ENCODE measurements at regions not wholly inside any gene's neighbourhood (a gene's known extent, or its start where the extent isn't known, plus 50 kb on each side); places are given as distances from the start of the nearest gene placed in this dataset.

GRCh38 chrX:36847496-36847895, 160.7 kb upstream of the FAM47C start:
- DNase-seq = no peak
- Mint-ChIP-seq H3K4me1 (ENCODE audit: low read depth, unreplicated experiment) (no peaks in the 10 kb centered on the region), H3K36me3 (ENCODE audit: insufficient read depth, unreplicated experiment) (no peaks in the 10 kb centered on the region), H3K27me3 (ENCODE audit: unreplicated experiment) (no peaks in the 10 kb centered on the region), H3K9me3 (ENCODE audit: low read depth, unreplicated experiment) (no peaks in the 10 kb centered on the region), H3K27ac (ENCODE audit: unreplicated experiment) (no peak overlapping the region), H3K4me3 (ENCODE audit: low read depth, unreplicated experiment) (no peak overlapping the region)
- BruUV-seq (replicated peaks) = no TSS peak
- TF ChIP-seq CTCF (IDR thresholded peaks at IDR 0.05; ENCODE audit: unreplicated experiment) = no peak
- CTCF ChIA-PET = no interaction called here
- intact Hi-C loops (cut with micrococcal nuclease; ENCODE audit: unreplicated experiment) = no loop called here

GRCh38 chrX:36849407-36849806, 158.8 kb upstream of the FAM47C start:
- H3K27me3 Mint-ChIP-seq (ENCODE audit: unreplicated experiment) = no peaks in the 10 kb centered on the region
- no peaks in the 10 kb centered on the region for H3K9me3 Mint-ChIP-seq (ENCODE audit: low read depth, unreplicated experiment)
- H3K27ac Mint-ChIP-seq (ENCODE audit: unreplicated experiment) = no peak overlapping the region
- intact Hi-C loops (cut with micrococcal nuclease; ENCODE audit: unreplicated experiment) = no loop called here
- no peak for DNase-seq
- H3K4me3 Mint-ChIP-seq (ENCODE audit: low read depth, unreplicated experiment) = no peak overlapping the region
- H3K36me3 Mint-ChIP-seq (ENCODE audit: insufficient read depth, unreplicated experiment) = no peaks in the 10 kb centered on the region
- CTCF ChIA-PET = no interaction called here
- no peak for TF ChIP-seq CTCF (IDR thresholded peaks at IDR 0.05; ENCODE audit: unreplicated experiment)
- no peaks in the 10 kb centered on the region for H3K4me1 Mint-ChIP-seq (ENCODE audit: low read depth, unreplicated experiment)
- BruUV-seq (replicated peaks) = no TSS peak

- CTCF ChIA-PET = no interaction called here
- no peak overlapping the region for H3K4me3 Mint-ChIP-seq (ENCODE audit: low read depth, unreplicated experiment)
- no peak overlapping the region for H3K27ac Mint-ChIP-seq (ENCODE audit: unreplicated experiment)
- no peaks in the 10 kb centered on the region for H3K27me3 Mint-ChIP-seq (ENCODE audit: unreplicated experiment)
- no peak for TF ChIP-seq CTCF (IDR thresholded peaks at IDR 0.05; ENCODE audit: unreplicated experiment)
- BruUV-seq (replicated peaks) = no TSS peak
- intact Hi-C loops (cut with micrococcal nuclease; ENCODE audit: unreplicated experiment) = no loop called here
- DNase-seq = no peak
- H3K4me1 Mint-ChIP-seq (ENCODE audit: low read depth, unreplicated experiment) = no peaks in the 10 kb centered on the region
- no peaks in the 10 kb centered on the region for H3K9me3 Mint-ChIP-seq (ENCODE audit: low read depth, unreplicated experiment)
- no peaks in the 10 kb centered on the region for H3K36me3 Mint-ChIP-seq (ENCODE audit: insufficient read depth, unreplicated experiment)
Measured at GRCh38 chrX:36856849-36857248, 151.3 kb upstream of the FAM47C start.

GRCh38 chrX:36859231-36859630, 148.9 kb upstream of the FAM47C start:
- H3K4me3 Mint-ChIP-seq (ENCODE audit: low read depth, unreplicated experiment) = no peak overlapping the region

More at GRCh38 chrX:36859231-36859630, 148.9 kb upstream of the FAM47C start:
- DNase-seq = no peak
- no peak for TF ChIP-seq CTCF (IDR thresholded peaks at IDR 0.05; ENCODE audit: unreplicated experiment)
- Mint-ChIP-seq H3K36me3 (ENCODE audit: insufficient read depth, unreplicated experiment) (no peaks in the 10 kb centered on the region), H3K9me3 (ENCODE audit: low read depth, unreplicated experiment) (no peaks in the 10 kb centered on the region), H3K27me3 (ENCODE audit: unreplicated experiment) (no peaks in the 10 kb centered on the region), H3K4me1 (ENCODE audit: low read depth, unreplicated experiment) (no peaks in the 10 kb centered on the region), H3K27ac (ENCODE audit: unreplicated experiment) (no peak overlapping the region)
- BruUV-seq (replicated peaks) = no TSS peak
- CTCF ChIA-PET = no interaction called here
- intact Hi-C loops (cut with micrococcal nuclease; ENCODE audit: unreplicated experiment) = no loop called here

Measured in Calu3 (cell line).